ENCODE measurements at regions not wholly inside any gene's neighbourhood (a gene's known extent, or its start where the extent isn't known, plus 50 kb on each side); places are given as distances from the start of the nearest gene placed in this dataset.

DNA sequence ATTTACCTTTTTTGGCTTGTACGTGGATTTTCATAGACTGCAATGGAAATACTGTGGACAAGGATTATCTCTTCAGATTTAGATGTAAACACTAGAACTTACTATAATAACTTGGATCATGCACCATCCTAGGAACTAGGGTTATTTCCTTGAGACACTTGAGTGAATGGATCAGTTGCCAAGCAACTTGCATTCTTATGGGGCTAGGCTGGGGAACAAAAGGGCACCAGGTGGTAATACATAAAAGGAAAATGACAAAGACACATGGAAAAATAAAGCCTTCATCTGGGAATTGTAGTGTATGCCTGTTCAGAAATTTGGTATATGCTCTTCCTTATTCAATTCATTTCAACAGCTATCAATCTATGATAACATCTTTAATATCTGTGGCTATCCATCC, 247.1 kb downstream of the SPRY1 start:
- no peak for DNase-seq
- Histone ChIP-seq H3K27ac (no peak overlapping the region), H3K9me3 (no peaks in the 10 kb centered on the region), H3K4me3 (no peak overlapping the region), H3K36me3 (no peaks in the 10 kb centered on the region), H3K27me3 (peaks cover 0 to 4% (median 0%) of the 10 kb centered on the region in 4 donors), H3K4me1 (peaks cover 0 to 2% (median 0%) of the 10 kb centered on the region in 3 donors)
- no peak for ATAC-seq
- intact Hi-C loops (cut with DNase I): no loop called here
- no peak for FAIRE-seq
- whole genome bisulfite sequencing, 2 donors: 70 to 87% methylated on average over 1 of the region's 1 CpG
- TF ChIP-seq, protein P1, sequence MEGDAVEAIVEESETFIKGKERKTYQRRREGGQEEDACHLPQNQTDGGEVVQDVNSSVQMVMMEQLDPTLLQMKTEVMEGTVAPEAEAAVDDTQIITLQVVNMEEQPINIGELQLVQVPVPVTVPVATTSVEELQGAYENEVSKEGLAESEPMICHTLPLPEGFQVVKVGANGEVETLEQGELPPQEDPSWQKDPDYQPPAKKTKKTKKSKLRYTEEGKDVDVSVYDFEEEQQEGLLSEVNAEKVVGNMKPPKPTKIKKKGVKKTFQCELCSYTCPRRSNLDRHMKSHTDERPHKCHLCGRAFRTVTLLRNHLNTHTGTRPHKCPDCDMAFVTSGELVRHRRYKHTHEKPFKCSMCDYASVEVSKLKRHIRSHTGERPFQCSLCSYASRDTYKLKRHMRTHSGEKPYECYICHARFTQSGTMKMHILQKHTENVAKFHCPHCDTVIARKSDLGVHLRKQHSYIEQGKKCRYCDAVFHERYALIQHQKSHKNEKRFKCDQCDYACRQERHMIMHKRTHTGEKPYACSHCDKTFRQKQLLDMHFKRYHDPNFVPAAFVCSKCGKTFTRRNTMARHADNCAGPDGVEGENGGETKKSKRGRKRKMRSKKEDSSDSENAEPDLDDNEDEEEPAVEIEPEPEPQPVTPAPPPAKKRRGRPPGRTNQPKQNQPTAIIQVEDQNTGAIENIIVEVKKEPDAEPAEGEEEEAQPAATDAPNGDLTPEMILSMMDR (IDR thresholded peaks at IDR 0.05): no peak

DNA sequence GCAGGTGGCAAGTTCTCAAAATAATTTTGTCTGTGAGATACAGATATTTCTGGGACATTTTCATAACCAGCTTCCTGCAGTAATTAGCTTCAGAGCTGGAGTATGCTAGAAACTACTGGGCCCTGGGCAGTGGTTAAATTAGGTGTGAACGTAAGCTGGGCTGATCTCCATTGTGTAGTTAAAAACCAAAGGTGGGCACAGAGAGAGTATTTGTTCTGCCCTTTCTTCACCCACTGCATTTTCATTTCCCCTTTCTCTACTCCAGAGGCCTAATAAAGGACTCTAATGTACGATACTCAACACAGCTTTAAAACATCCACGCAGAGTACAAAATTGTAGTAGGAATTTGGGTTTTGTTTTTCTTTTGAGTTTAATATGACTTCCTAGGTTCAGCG, 252.7 kb downstream of the SPRY1 start:
- peaks cover 0 to under 1% (median 0%) of the 10 kb centered on the region in 4 donors for H3K27me3 ChIP-seq
- WGBS, 2 donors: 48 to 61% methylated on average over 4 of the region's 4 CpGs
- DNase-seq (no peak), FAIRE-seq (no peak), ATAC-seq (peak; percentile 14 to 35 (median 22))
- no peaks in the 10 kb centered on the region for H3K9me3 ChIP-seq
- no peaks in the 10 kb centered on the region for H3K36me3 ChIP-seq
- TF ChIP-seq, protein P1 (IDR thresholded peaks at IDR 0.05): no peak
- intact Hi-C loops (cut with DNase I): no loop called here
- peaks cover 12 to 22% (median 20%) of the 10 kb centered on the region in 3 donors for H3K4me1 ChIP-seq
- no peak overlapping the region for H3K4me3 ChIP-seq
- peak overlapping the region; percentile 63 to 83 (median 78) for H3K27ac ChIP-seq

DNA sequence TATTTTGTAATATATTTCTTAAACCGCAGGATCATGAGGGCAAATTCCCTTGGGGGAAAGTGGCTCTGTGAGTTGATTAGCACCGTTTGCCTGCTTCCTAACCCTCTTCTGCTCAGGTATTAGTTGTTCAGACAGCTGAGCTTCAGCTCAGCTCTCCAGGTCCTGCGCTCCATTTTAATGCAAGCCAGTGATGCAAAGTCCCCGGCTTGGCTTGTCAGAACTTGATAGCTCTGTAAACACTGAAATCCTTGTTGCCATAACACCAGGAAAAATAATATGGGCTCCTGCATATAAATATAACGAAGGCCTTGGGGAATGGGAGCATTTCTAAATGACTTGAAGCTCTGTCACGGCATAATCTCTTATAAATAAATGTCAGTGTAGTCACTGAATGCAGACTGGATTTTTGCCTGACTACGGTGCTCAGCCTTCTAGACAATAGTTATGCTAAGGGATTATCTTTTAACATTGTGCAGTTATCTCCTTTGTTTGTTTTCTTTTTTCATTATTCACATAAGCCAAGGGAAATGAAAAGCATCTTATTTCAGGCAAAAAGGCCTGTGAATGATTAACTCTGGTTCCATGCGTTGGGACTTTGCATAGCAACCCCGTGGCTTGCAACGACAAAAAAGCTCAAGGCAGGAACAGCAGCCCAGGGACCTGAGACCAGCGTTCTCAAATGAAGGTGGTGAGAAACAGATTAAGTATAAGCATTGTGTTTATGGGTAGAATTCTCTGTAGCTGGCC, 253.2 kb downstream of the SPRY1 start:
- FAIRE-seq (peak; percentile 63), ATAC-seq (peak; percentile 91 to 93 (median 92)), DNase-seq (peak; percentile 52 to 73 (median 60))
- Histone ChIP-seq H3K27me3 (no peaks in the 10 kb centered on the region), H3K4me1 (peaks cover 12 to 22% (median 20%) of the 10 kb centered on the region in 3 donors), H3K4me3 (peak overlapping the region in 2 of 4 donors; percentile 19 to 25), H3K27ac (peak overlapping the region; percentile 63 to 83 (median 78)), H3K9me3 (no peaks in the 10 kb centered on the region), H3K36me3 (no peaks in the 10 kb centered on the region)
- TF ChIP-seq, protein P1 (IDR thresholded peaks at IDR 0.05): no peak
- intact Hi-C loops (cut with DNase I): loop anchor here in 1 of 3 donors (10.0 kb wide), 1 partner anchor 255 kb away; the partner anchor contains the start of gene SPRY1
- WGBS, 2 donors: 10% methylated on average over 11 of the region's 11 CpGs

DNA sequence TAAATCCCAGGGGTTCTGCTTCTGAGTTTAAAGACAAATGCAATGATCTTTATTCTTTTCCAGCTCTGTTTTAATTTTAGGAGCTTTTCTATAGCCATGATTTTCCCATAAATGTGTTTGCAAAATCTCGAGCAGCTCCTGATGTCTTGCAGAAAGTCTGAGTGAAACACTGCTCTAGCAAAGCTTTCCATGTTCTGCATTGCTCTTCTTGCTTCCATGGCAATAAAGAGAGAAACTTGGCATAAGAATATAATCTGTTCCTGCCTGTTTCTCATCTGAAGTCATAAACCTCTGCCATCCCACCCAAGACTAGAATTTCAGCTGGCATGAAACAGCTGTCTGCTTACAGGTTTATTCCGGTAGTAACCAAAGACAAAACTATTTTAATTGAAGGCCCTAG, 254.5 kb downstream of the SPRY1 start:
- TF ChIP-seq, protein P1 (IDR thresholded peaks at IDR 0.05): no peak
- 42 to 46% methylated on average over 2 of the region's 2 CpGs for WGBS, 2 donors
- FAIRE-seq (no peak), ATAC-seq (peak in 1 of 4 donors; percentile 31), DNase-seq (no peak)
- Histone ChIP-seq H3K4me1 (peaks cover 12 to 22% (median 20%) of the 10 kb centered on the region in 3 donors), H3K27me3 (no peaks in the 10 kb centered on the region), H3K27ac (peak overlapping the region; percentile 28 to 83 (median 71)), H3K36me3 (no peaks in the 10 kb centered on the region), H3K4me3 (peak overlapping the region in 1 of 4 donors; percentile 19), H3K9me3 (no peaks in the 10 kb centered on the region)
- intact Hi-C loops (cut with DNase I): loop anchor here in 1 of 3 donors (10.0 kb wide), 1 partner anchor 256 kb away; the partner anchor contains the start of gene SPRY1

Data from pancreas (tissue), 10 donors.